ENCODE measurements at regions not wholly inside any gene's neighbourhood (a gene's known extent, or its start where the extent isn't known, plus 50 kb on each side); places are given as distances from the start of the nearest gene placed in this dataset.

GRCh38 chr11:96681019-96681716 is 291.4 kb downstream of the JRKL start:
- TF ChIP-seq CTCF (IDR thresholded peaks at IDR 0.05) (no peak), EZH2 (IDR thresholded peaks at IDR 0.05; ENCODE audit: borderline replicate concordance, insufficient read depth, low read depth, low read length, poor library complexity, severe bottlenecking) (no peak)
